GM10248 (cell line): ENCODE measurements at regions not wholly inside any gene's neighbourhood (a gene's known extent, or its start where the extent isn't known, plus 50 kb on each side); places are given as distances from the start of the nearest gene placed in this dataset.
"Not testable (repeated sequence)": the region's sequence is repeated elsewhere in the genome, so short reads cannot be mapped to it uniquely, and the experiment has no call there.

ENCODE experiments used
- CTCF ChIA-PET: fragments of 300-600 bp; sonication (Branson Sonifier 250); formaldehyde crosslinking; extraction: SDS; loops from one replicate; lab custom pipeline; 2021; ENCODE audit warnings: antibody characterized with exemption; lab: Yijun Ruan, JAX
- POLR2A ChIA-PET: fragments of 350-650 bp; sonication (Branson Sonifier 250); formaldehyde crosslinking; extraction: SDS; loops from one replicate; lab custom pipeline; 2020; ENCODE audit warnings: antibody characterized with exemption; lab: Yijun Ruan, JAX
- DNase-seq: peaks from one replicate; pipeline ENCODE4 v3.0.0; 2012; ENCODE audit errors: extremely low spot score
- TF ChIP-seq, protein P1 (sequence below): IDR thresholded peaks from 2 replicates; pipeline ENCODE4 v1.5.1; 2012; ENCODE audit warnings: mild to moderate bottlenecking, low read depth; ENCODE audit errors: extremely low read depth, missing control alignments, control extremely low read depth

GRCh38 chr16:63129411-63130125 lies 1093.3 kb upstream of the CDH8 start:
- TF ChIP-seq, protein P1, sequence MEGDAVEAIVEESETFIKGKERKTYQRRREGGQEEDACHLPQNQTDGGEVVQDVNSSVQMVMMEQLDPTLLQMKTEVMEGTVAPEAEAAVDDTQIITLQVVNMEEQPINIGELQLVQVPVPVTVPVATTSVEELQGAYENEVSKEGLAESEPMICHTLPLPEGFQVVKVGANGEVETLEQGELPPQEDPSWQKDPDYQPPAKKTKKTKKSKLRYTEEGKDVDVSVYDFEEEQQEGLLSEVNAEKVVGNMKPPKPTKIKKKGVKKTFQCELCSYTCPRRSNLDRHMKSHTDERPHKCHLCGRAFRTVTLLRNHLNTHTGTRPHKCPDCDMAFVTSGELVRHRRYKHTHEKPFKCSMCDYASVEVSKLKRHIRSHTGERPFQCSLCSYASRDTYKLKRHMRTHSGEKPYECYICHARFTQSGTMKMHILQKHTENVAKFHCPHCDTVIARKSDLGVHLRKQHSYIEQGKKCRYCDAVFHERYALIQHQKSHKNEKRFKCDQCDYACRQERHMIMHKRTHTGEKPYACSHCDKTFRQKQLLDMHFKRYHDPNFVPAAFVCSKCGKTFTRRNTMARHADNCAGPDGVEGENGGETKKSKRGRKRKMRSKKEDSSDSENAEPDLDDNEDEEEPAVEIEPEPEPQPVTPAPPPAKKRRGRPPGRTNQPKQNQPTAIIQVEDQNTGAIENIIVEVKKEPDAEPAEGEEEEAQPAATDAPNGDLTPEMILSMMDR = no peak
- CTCF ChIA-PET = no interaction called here
- no peak for DNase-seq
- POLR2A ChIA-PET = no interaction called here

DNA sequence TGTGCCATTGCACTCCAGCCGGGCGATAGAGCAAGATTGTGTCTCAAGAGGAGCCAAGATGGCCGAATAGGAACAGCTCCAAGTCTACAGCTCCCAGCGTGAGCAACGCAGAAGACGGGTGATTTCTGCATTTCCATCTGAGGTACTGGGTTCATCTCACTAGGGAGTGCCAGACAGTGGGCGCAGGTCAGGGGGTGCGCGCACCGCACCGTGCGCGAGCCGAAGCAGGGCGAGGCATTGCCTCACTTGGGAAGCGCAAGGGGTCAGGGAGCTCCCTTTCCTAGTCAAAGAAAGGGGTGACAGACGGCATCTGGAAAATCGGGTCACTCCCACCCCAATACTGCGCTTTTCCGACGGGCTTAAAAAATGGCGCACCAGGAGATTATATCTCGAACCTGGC lies 1083.7 kb upstream of the CDH8 start:
- CTCF ChIA-PET, DNase-seq, POLR2A ChIA-PET: not testable (repeated sequence)

DNA sequence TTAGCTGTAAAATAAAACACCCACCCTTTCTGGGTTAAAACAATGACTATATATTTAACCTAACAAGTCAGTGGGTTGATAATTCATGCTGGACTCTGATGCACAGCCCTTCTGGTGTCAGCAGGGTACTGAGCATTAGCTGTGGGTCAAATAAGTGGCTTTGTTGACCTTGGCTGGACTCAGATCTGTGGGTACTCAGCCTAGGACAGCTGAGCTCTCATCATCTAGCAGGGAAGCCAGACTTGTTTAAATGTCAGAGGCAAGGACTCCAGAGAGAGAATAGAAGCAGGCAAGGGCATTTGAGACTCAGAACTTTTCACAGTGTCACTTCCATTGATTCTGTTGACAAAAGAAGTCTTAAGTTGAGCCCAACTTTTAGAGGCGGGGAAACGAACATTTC lies 1063.8 kb upstream of the CDH8 start:
- DNase-seq = no peak
- TF ChIP-seq, protein P1 = no peak
- ChIA-PET POLR2A (no interaction called here), CTCF (no interaction called here)

GRCh38 chr16:63096857-63097256 lies 1060.6 kb upstream of the CDH8 start:
- ChIA-PET CTCF (interaction anchor here (1.0 kb wide), 1 partner anchor 11 kb away, joined by 3 read pairs; no protein-coding TSS in a partner anchor), POLR2A (no interaction called here)
- DNase-seq = no peak
- TF ChIP-seq, protein P1 = no peak

DNA sequence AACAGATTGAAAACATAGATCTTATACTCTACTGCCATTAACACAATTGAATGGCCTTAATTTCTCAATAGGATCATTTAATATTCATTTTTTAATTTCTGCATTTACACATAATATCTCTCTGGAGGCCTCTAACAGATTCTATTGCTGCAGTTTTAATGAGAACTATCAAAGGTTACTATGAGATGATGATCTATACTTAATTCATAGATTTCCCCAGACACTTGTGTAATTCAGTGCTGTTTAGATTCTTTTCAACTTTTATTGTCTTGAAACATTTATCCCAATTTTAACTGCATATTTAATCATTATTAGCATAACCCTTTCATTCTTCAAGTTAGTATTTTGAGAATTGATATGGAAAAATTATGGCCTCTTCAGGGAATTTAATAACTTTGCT lies 1056.5 kb upstream of the CDH8 start:
- no peak for DNase-seq
- ChIA-PET CTCF (no interaction called here), POLR2A (no interaction called here)
- TF ChIP-seq, protein P1 = no peak

DNA sequence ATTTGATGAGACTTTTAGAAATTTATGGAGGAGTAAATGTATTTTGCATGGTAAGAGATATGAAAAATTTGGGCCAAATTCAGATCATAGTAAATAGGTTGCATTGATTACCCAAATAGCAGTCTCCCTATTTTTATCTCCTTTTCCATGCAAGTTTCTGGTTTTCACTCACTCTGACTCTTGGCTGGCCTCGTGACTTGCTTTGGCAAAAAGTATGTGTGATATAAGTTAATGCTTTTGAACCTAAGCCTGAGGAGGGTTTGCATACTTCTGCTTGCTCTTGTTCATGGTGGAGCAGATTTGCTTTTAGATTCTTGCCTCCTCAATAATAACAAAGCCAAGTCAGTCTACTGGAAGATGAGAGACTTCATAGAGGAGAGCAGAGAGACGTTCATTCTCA lies 1045.9 kb upstream of the CDH8 start:
- CTCF ChIA-PET = interaction anchor here (1.0 kb wide), 1 partner anchor 9 kb away, joined by 3 read pairs; no protein-coding TSS in a partner anchor
- TF ChIP-seq, protein P1 = no peak
- no peak for DNase-seq
- POLR2A ChIA-PET = no interaction called here

- CTCF ChIA-PET = no interaction called here
- no peak for DNase-seq
- TF ChIP-seq, protein P1 = no peak
- POLR2A ChIA-PET = no interaction called here
These were observed 1044.5 kb upstream of the CDH8 start for GRCh38 chr16:63080746-63081145.
